ENCODE measurements at regions not wholly inside any gene's neighbourhood (a gene's known extent, or its start where the extent isn't known, plus 50 kb on each side); places are given as distances from the start of the nearest gene placed in this dataset.
"Not testable (repeated sequence)": the region's sequence is repeated elsewhere in the genome, so short reads cannot be mapped to it uniquely, and the experiment has no call there.

DNA sequence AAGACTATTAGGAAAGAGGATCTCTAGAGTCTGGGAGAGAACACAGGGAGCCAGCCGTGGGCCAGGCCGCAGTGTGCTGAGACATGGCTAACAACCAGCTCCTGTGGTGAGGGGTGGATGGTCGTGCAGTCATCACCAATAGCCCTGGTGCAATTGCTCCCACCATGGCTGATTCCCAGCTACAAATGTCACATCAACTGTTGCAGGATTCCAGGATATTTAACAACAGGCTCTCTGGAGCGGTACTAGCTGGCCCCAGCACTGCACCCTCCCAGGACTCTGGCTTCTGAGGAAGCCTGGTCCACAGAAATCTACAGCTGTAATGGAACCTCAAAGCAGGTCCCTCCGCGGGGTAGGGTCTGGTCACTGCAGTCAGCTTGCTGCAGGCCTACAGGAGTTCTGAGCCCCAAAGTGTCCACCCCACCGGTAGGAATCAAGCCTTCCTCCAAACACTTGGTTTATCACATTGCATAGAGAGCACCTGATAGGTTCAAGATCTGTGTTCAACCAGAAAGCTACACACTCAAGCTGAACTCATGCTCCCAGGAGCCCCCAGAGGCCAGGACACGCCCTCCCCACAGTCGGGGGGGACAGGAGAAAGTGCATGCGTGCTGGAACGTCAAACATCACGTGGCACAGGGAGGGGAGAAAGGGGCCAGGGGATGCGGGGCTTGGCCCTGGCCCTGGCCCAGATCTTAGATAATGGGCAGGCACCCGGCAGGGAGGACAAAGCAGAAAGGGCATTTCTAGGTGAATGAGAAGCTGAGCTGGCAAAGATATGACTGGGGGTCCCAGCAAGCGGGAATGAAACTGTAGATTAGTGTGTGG, 609.0 kb downstream of the TBC1D22A start:
- DNase-seq = no peak

DNA sequence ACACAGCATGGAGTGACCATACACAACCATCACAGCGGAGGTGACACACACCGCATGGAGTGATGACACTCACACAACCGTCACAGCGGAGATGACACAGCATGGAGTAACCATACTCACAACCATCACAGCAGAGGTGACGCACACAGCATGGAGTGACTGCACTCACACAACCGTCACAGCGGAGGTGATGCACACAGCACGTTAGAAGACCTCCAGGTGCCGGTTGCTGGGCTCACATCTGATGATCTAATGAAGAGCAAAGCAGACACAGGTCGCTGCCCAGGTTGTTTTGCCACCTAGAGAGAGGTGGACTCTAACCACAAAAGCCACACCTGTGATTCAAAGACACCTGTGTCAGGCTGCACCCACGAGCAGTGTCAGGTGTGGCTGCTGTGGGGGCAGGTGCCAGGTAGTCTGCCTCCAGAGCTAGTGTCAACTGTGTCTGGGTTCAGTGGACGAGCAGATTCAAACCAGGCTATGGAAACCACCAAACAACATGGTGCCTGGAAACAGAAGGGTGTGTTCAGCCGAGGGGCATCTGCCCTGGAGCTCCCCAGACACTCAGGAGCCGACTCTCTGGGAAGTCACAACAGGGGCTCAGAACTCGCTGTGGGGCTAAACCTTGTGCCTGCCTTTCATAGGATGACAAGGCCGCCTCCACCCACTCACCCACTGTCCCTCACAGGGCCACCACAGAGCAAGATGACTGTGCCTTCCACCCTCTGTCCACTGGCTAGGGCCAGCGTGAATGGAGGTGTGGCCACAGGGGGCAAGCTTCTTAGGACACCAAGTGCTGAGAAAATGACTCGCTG, 608.2 kb downstream of the TBC1D22A start:
- DNase-seq = no peak

- DNase-seq = no peak
Measured at GRCh38 chr22:47369431-47370015, 607.1 kb downstream of the TBC1D22A start.

DNA sequence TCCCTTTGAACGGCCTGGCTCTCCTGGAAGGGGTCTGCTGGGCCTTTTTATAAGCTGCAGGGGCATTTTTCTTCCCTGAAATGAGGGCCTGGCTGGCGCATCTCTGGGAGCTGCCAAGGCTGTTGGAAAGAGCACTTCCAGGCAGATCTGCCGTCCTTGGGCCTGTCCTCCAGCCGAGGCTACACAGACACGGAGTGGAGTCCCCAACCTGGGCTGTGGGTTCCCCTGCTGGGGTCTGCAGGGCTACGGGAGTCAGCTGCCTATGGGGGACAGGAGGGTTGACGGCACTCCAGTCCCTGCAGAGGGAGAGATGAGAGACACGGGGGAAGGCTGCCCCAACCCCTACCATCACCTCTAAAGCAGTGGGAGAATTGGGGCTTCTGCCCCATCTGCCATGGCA, 606.6 kb downstream of the TBC1D22A start:
- no peak for DNase-seq

DNA sequence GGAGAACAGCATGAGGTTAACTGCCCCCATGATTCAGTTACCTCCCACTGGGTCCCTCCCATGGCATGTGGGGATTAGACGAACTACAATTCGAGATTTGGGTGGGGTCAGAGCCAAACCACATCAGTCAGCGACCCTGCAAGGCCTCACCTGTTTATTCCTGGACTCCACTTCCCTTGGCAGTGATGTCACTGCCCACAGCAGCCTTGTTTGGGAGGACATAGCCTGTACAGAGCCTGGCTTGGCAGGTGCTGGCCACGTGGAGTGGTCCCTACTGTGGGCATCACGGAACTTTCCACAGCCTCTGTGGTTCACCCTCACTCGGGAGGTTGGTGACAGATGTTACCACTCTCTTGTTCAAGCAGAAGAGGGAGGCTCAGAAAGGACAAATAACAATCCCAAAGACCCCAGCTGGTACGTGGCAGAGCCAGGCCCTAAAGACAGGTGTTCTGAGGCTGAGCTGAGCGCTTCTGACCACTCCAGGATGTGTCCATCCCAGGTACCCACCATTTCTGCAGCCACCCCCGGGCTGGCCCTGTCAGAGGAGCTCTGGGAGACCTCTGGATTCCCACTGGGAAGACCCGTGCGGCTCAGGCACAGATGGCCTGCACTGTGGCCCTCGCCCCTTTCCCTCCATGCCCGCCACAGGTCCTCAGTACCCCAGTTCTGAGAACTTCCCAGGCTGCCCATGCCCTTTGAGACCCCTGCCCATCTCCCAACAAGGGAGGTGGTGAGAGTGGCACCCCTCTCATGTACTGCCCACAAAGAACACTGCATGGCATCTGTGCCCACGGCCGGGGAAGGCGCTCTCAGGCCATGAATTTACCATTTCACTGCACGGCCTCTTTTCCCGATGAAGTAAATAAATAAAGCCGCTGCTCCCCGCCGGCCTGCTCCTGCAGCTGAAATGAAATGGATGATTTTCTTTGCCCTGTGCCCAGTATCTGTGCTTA, 605.8 kb downstream of the TBC1D22A start:
- DNase-seq = no peak

DNA sequence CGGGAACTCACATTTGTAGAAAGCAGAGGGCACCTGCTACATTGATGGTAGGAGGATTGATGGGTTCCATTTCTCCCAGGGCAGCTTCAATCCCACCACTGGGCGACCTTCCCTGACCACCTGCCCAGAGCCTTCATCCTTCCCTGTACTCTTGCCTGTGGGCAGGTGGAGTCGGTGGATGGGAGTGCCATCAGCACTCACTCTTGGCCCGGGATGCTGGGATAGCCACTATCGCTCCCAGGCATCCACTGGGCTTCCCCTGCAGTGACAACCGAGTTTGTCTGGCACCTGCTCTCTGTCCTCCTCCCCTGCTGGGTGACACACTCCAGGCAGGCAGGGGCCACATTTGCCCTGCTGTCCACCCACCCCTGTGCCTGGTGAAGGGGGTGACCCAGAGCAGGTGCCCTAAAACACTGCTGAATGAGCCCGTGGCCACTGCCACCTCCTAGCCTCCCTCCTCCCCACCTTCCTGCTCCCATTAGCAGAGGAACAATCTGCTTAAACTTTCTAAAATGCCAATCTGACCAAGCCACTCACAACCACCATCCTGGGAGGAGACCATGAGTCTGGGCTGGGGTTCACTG, 604.7 kb downstream of the TBC1D22A start:
- DNase-seq = no peak

GRCh38 chr22:47366026-47366767, 603.7 kb downstream of the TBC1D22A start:
- DNase-seq = no peak

DNA sequence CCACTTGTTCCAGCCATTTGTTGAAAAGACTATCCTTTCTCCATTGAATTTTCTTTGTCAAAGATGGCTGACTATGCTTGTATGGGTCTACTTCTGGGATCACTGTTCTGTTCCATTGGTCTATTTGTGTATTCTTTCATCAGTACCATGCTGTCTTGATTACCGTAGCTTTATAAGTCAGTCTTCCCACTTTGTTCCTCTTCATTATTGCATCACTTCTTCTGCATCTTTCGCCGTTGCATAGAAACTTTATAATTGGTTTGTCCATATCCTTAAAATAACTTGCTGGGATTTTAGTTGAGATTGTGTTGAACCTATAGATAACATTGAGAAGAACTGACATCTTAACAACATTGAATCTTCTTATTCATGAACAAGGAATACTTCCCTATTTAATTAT, 598.8 kb downstream of the TBC1D22A start:
- no peak for DNase-seq

- DNase-seq = no peak
Measured at GRCh38 chr22:47357493-47357892, 595.0 kb downstream of the TBC1D22A start.

GRCh38 chr22:47357086-47357485, 594.6 kb downstream of the TBC1D22A start:
- no peak for DNase-seq

DNA sequence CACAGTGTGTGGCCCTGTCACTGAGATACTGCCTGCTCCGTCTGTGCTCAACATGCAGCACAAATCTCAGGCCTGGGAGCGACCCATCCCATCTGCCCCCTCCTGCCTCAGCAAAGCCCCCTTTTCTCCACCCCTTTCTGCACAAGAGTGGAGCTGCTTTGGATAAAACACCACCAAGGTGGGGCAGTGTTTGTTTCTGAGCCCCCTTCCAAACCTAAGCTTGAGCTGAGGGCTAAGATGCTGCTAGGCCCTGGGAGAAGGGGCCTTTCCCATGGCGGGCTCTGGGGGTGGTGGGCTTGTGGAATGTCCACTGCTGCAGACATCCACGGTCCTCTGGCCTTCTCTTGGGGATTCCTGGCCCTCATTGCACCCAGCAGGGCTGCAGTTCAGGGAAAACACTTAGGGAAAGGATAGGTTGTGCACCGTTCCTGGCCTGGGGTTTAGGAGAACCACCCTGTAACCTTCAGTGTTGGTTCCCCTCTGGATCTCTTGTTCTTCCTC, 594.1 kb downstream of the TBC1D22A start:
- DNase-seq = no peak

GRCh38 chr22:47355776-47356510, 593.5 kb downstream of the TBC1D22A start:
- DNase-seq = no peak

GRCh38 chr22:47355388-47355725, 592.9 kb downstream of the TBC1D22A start:
- DNase-seq = no peak

GRCh38 chr22:47354668-47355387, 592.4 kb downstream of the TBC1D22A start:
- DNase-seq = no peak

DNA sequence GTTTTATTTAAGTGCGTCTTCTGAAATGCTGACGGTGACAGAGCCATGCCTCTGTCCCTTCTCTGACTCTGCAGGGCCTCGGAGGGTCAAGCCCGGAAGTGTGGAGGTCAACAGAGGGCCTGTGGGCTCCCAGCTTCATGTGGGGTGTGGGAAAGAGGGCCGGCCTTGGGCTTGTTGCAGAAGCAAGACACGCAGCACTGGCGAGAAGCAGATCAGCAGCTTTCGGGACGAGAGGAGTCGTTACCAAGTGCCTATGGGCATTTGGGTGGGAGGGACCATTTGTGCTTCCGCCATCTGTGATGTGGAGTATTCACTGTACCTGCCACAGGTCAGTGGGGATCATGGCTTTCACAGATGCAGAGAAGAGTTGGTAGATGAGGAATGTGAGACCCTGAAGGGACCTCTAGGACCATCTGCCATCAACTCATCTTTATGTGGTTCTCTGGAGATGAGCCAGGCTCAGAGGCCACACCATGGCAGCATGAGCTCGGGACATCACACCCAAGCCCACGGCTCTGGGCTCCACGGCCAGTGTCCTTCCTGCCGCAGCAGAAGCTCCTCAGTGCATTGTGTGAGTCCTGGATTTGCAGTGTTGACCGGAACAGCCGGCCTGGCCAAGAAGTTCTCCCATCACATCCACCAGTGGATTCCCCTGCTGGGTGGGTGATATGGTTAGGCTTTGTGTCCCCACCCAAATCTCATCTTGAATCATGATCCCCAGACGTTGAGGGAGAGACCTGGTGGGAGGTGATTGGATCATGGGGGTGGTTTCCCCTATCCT, 590.7 kb downstream of the TBC1D22A start:
- no peak for DNase-seq

GRCh38 chr22:47351836-47352579, 589.6 kb downstream of the TBC1D22A start:
- DNase-seq = no peak

GRCh38 chr22:47346287-47346686, 583.8 kb downstream of the TBC1D22A start:
- not testable (repeated sequence) for DNase-seq

DNA sequence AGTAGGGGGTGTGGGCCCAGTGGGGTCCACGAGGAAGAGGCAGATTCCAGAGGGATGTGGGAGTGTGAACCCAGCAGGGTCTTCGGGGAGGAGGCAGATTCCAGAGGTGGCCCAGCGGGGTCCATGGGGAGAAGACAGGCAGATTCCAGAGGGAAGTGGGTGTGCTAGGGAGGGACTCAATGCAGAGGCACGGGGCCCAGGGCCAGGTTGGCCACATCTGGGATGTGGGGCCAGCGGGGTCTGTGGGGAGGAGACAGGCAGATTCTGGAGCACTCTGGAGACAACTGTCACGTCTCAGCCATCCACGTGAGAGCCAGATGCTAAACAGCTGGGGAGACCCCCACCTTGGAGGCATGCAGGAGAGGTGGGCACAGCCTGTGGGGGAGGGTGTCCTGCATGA, 582.6 kb downstream of the TBC1D22A start:
- DNase-seq = no peak

Data from NCI-H1105 (cell line).